Endothelial cell (in vitro differentiated cells): ENCODE measurements at regions not wholly inside any gene's neighbourhood (a gene's known extent, or its start where the extent isn't known, plus 50 kb on each side); places are given as distances from the start of the nearest gene placed in this dataset.

ENCODE experiments used
- DNase-seq: peaks from one replicate; pipeline ENCODE4 v3.0.0; 2021; ENCODE audit warnings: low spot score
- H3K27ac Mint-ChIP-seq: one replicate; pipeline ENCODE4 v1.8.0; 2021; ENCODE audit warnings: mixed read lengths, inconsistent platforms; ENCODE audit not compliant: unreplicated experiment
- H3K27me3 Mint-ChIP-seq: one replicate; pipeline ENCODE4 v1.8.0; 2021; ENCODE audit warnings: mild to moderate bottlenecking, moderate library complexity, mixed read lengths, inconsistent platforms; ENCODE audit not compliant: unreplicated experiment
- H3K36me3 Mint-ChIP-seq: one replicate; pipeline ENCODE4 v1.8.0; 2021; ENCODE audit warnings: mild to moderate bottlenecking, low read depth, mixed read lengths, inconsistent platforms; ENCODE audit not compliant: unreplicated experiment
- H3K4me1 Mint-ChIP-seq: one replicate; pipeline ENCODE4 v1.8.0; 2021; ENCODE audit warnings: mild to moderate bottlenecking, mixed read lengths, inconsistent platforms; ENCODE audit not compliant: unreplicated experiment
- H3K4me3 Mint-ChIP-seq: one replicate; pipeline ENCODE4 v1.8.0; 2021; ENCODE audit warnings: mild to moderate bottlenecking, mixed read lengths, inconsistent platforms; ENCODE audit not compliant: unreplicated experiment
- H3K9me3 Mint-ChIP-seq: one replicate; pipeline ENCODE4 v1.8.0; 2021; ENCODE audit warnings: mixed read lengths, inconsistent platforms; ENCODE audit not compliant: unreplicated experiment
- TF ChIP-seq, protein P1 (sequence below): fragments of 200-600 bp; sonication (generic); IDR thresholded peaks from one replicate; pipeline ENCODE4 v1.5.0; 2021; ENCODE audit warnings: antibody characterized with exemption; ENCODE audit not compliant: unreplicated experiment

- H3K4me3 Mint-ChIP-seq = no peak overlapping the region
- no peaks in the 10 kb centered on the region for H3K36me3 Mint-ChIP-seq
- TF ChIP-seq, protein P1, sequence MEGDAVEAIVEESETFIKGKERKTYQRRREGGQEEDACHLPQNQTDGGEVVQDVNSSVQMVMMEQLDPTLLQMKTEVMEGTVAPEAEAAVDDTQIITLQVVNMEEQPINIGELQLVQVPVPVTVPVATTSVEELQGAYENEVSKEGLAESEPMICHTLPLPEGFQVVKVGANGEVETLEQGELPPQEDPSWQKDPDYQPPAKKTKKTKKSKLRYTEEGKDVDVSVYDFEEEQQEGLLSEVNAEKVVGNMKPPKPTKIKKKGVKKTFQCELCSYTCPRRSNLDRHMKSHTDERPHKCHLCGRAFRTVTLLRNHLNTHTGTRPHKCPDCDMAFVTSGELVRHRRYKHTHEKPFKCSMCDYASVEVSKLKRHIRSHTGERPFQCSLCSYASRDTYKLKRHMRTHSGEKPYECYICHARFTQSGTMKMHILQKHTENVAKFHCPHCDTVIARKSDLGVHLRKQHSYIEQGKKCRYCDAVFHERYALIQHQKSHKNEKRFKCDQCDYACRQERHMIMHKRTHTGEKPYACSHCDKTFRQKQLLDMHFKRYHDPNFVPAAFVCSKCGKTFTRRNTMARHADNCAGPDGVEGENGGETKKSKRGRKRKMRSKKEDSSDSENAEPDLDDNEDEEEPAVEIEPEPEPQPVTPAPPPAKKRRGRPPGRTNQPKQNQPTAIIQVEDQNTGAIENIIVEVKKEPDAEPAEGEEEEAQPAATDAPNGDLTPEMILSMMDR = no peak
- H3K27ac Mint-ChIP-seq = no peak overlapping the region
- H3K27me3 Mint-ChIP-seq = no peaks in the 10 kb centered on the region
- H3K4me1 Mint-ChIP-seq = no peaks in the 10 kb centered on the region
- H3K9me3 Mint-ChIP-seq = no peaks in the 10 kb centered on the region
- DNase-seq = no peak
These were observed 152.6 kb upstream of the RNPC3 start for GRCh38 chr1:103372866-103373265.

- DNase-seq = no peak
- Mint-ChIP-seq H3K36me3 (no peaks in the 10 kb centered on the region), H3K27me3 (no peaks in the 10 kb centered on the region), H3K9me3 (no peaks in the 10 kb centered on the region), H3K27ac (no peak overlapping the region), H3K4me3 (no peak overlapping the region), H3K4me1 (peaks cover 2% of the 10 kb centered on the region)
- TF ChIP-seq, protein P1 = no peak
These were observed 154.3 kb upstream of the RNPC3 start for GRCh38 chr1:103371234-103371633.

GRCh38 chr1:103367186-103367585 lies 158.3 kb upstream of the RNPC3 start:
- Mint-ChIP-seq H3K36me3 (no peaks in the 10 kb centered on the region), H3K4me3 (no peak overlapping the region), H3K4me1 (peaks cover 2% of the 10 kb centered on the region), H3K9me3 (no peaks in the 10 kb centered on the region), H3K27ac (no peak overlapping the region), H3K27me3 (no peaks in the 10 kb centered on the region)
- DNase-seq = no peak
- TF ChIP-seq, protein P1 = no peak

DNA sequence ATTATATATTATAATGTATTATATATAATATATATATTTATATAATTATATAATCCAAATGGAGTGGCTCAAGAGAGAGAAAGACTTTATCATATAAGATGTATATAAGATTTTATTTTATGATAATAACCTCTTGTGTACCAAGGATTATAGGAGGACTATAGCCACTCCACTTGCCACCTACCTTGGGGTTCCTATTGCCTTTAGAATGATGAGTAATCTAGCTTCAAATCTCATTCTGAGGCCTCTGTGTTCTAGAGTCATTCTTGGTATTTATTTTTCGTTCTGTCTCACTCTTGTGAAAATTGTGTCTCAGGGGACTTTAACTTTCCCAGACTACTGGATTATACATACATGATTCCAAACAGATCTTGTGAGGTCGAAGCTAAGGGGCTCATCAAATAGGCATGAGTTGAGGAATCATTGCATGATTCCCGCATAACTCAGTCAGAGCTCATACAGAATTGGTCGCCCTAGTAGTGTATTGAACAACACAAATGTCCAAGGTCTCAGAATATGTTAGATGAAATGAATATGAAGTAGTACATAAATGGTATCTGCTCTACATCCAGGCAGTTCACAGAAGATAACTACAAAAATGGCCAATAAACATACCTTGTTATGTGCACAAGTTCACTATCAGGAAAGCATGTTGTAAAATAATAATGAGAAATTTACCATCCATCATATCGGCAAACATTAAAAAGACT lies 159.5 kb upstream of the RNPC3 start:
- TF ChIP-seq, protein P1 = no peak
- H3K9me3 Mint-ChIP-seq = no peaks in the 10 kb centered on the region
- H3K36me3 Mint-ChIP-seq = no peaks in the 10 kb centered on the region
- H3K4me3 Mint-ChIP-seq = no peak overlapping the region
- no peaks in the 10 kb centered on the region for H3K27me3 Mint-ChIP-seq
- DNase-seq = no peak
- H3K27ac Mint-ChIP-seq = no peak overlapping the region
- peaks cover 2% of the 10 kb centered on the region for H3K4me1 Mint-ChIP-seq

DNA sequence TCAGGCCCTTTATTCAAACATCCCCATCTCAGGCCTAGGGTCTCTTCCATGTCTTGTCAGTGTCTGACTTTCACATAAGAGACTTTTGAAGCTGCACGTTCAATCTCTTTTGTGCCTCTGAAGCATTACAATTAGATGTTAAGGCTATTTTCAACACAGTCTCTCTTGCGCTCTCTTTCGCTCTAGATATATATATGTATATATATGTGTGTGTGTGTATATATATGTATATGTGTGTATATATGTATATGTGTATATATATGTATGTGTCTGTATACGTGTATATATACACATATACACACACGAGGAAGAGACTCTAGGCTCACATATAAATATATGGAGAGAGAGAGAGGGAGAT lies 162.5 kb upstream of the RNPC3 start:
- Mint-ChIP-seq H3K4me3 (no peak overlapping the region), H3K27ac (no peak overlapping the region), H3K36me3 (no peaks in the 10 kb centered on the region), H3K9me3 (no peaks in the 10 kb centered on the region), H3K4me1 (peaks cover 2% of the 10 kb centered on the region), H3K27me3 (no peaks in the 10 kb centered on the region)
- no peak for DNase-seq
- TF ChIP-seq, protein P1 = no peak
